H1 (cell line): ENCODE measurements at regions not wholly inside any gene's neighbourhood (a gene's known extent, or its start where the extent isn't known, plus 50 kb on each side); places are given as distances from the start of the nearest gene placed in this dataset.
"Not testable (repeated sequence)": the region's sequence is repeated elsewhere in the genome, so short reads cannot be mapped to it uniquely, and the experiment has no call there.

Source experiments
- EP300 ChIP-seq, 2 experiments: IDR thresholded peaks; 1 replicate in 1 of 2; 2 replicates in 1 of 2; pipeline ENCODE4 v1.6.1; 2011 to 2012; ENCODE audit warnings: low read depth in 2 of 2, low read length in 2 of 2, mild to moderate bottlenecking in 2 of 2, borderline replicate concordance in 1 of 2, inconsistent platforms in 1 of 2, moderate library complexity in 1 of 2
- EZH2 ChIP-seq: fragments of 200-600 bp; sonication (generic); IDR thresholded peaks from 2 replicates; pipeline ENCODE4 v1.7.1; 2012; ENCODE audit warnings: low read depth, mild to moderate bottlenecking, moderate library complexity, low read length, inconsistent platforms; ENCODE audit not compliant: severe bottlenecking
- POLR2A ChIP-seq, 2 experiments: IDR thresholded peaks; 1 replicate in 1 of 2; 2 replicates in 1 of 2; pipeline ENCODE4 v1.6.1; 2011; ENCODE audit warnings: low read depth in 2 of 2, low read length in 2 of 2, mild to moderate bottlenecking in 2 of 2; ENCODE audit errors: control extremely low read depth in 1 of 2
- POLR2AphosphoS5 ChIP-seq: IDR thresholded peaks from 2 replicates; pipeline ENCODE4 v1.6.1; 2011; ENCODE audit warnings: low read depth, low read length
- RNF2 ChIP-seq: fragments of 200-900, 300-1000 bp; sonication (generic); IDR thresholded peaks from 2 replicates; pipeline ENCODE4 v1.7.1; 2016; ENCODE audit warnings: borderline replicate concordance, low read depth, mild to moderate bottlenecking, antibody characterized with exemption, low read length; ENCODE audit not compliant: poor library complexity, severe bottlenecking; ENCODE audit errors: missing control alignments
- RXRA ChIP-seq: IDR thresholded peaks from 2 replicates; pipeline ENCODE4 v1.6.1; 2011; ENCODE audit warnings: low read depth, mild to moderate bottlenecking, low read length, moderate library complexity; ENCODE audit not compliant: insufficient read depth
- SIRT6 ChIP-seq: IDR thresholded peaks from one replicate; pipeline ENCODE4 v1.7.1; 2012; ENCODE audit warnings: low read length, inconsistent platforms
- ZNF274 ChIP-seq: IDR thresholded peaks from 2 replicates; pipeline ENCODE4 v1.7.0; 2012; ENCODE audit warnings: low read length, borderline replicate concordance; ENCODE audit errors: extremely low read depth
- TF ChIP-seq, protein P1 (sequence below): IDR thresholded peaks from 2 replicates; pipeline ENCODE4 v1.6.1; 2011; ENCODE audit warnings: low read length, improper control_type of control experiment
- TF ChIP-seq, protein P2 (sequence below), 3 experiments: IDR thresholded peaks; 1 replicate in 2 of 3; 2 replicates in 1 of 3; pipeline versions ENCODE4 v1.5.1 to v1.6.1; 2011; ENCODE audit warnings: low read length in 3 of 3, mild to moderate bottlenecking in 3 of 3, inconsistent platforms in 2 of 3, low read depth in 1 of 3, moderate library complexity in 1 of 3; ENCODE audit not compliant: insufficient read depth in 1 of 3; ENCODE audit errors: control extremely low read depth in 1 of 3

DNA sequence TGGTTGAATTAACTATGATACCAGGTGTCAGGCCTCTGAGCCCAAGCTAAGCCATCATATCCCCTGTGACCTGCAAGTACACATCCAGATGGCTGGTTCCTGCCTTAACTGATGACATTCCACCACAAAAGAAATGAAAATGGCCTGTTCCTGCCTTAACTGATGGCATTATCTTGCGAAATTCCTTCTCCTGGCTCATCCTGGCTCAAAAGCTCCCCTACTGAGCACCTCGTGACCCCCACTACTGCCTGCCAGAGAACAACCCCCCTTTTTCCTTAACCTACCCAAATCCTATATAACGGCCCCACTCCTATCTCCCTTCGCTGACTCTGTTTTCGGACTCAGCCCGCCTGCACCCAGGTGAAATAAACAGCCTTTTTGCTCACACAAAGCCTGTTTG lies 1671.4 kb downstream of the C4orf33 start:
- TF ChIP-seq EZH2; POLR2AphosphoS5; RXRA; RNF2; POLR2A (IDR thresholded peaks at IDR 0.05; ENCODE audit: control extremely low read depth in 1 of 2, low read depth in 2 of 2, low read length in 2 of 2); ZNF274; SIRT6: not testable (repeated sequence)
- TF ChIP-seq, protein P1, sequence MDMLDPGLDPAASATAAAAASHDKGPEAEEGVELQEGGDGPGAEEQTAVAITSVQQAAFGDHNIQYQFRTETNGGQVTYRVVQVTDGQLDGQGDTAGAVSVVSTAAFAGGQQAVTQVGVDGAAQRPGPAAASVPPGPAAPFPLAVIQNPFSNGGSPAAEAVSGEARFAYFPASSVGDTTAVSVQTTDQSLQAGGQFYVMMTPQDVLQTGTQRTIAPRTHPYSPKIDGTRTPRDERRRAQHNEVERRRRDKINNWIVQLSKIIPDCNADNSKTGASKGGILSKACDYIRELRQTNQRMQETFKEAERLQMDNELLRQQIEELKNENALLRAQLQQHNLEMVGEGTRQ = not testable (repeated sequence)
- TF ChIP-seq, protein P2, sequence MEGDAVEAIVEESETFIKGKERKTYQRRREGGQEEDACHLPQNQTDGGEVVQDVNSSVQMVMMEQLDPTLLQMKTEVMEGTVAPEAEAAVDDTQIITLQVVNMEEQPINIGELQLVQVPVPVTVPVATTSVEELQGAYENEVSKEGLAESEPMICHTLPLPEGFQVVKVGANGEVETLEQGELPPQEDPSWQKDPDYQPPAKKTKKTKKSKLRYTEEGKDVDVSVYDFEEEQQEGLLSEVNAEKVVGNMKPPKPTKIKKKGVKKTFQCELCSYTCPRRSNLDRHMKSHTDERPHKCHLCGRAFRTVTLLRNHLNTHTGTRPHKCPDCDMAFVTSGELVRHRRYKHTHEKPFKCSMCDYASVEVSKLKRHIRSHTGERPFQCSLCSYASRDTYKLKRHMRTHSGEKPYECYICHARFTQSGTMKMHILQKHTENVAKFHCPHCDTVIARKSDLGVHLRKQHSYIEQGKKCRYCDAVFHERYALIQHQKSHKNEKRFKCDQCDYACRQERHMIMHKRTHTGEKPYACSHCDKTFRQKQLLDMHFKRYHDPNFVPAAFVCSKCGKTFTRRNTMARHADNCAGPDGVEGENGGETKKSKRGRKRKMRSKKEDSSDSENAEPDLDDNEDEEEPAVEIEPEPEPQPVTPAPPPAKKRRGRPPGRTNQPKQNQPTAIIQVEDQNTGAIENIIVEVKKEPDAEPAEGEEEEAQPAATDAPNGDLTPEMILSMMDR (IDR thresholded peaks at IDR 0.05; ENCODE audit: control extremely low read depth in 1 of 3, insufficient read depth in 1 of 3, low read depth in 1 of 3, low read length in 3 of 3) = not testable (repeated sequence)
- TF ChIP-seq EP300 (IDR thresholded peaks at IDR 0.05; ENCODE audit: borderline replicate concordance in 1 of 2, low read depth in 2 of 2, low read length in 2 of 2) = peak in 1 of 2 experiments; percentile 69; a peak in 1 of 3 replicates
